PC-9 (cell line): ENCODE measurements at regions not wholly inside any gene's neighbourhood (a gene's known extent, or its start where the extent isn't known, plus 50 kb on each side); places are given as distances from the start of the nearest gene placed in this dataset.

ENCODE experiments used
- BruUV-seq: library from RNA; stranded (reverse); fragments of 400-500 nt; replicated peaks from 2 replicates; lab custom pipeline; 2021; lab: Mats Ljungman, UMichigan
- CTCF ChIA-PET: fragments of 300-600 bp; sonication (Branson Sonifier 250); formaldehyde crosslinking; loops from one replicate; lab custom pipeline; 2022; ENCODE audit warnings: antibody characterized with exemption; lab: Charles Lee
- POLR2A ChIA-PET: fragments of 300-600 bp; sonication (Branson Sonifier 250); formaldehyde crosslinking; loops from one replicate; lab custom pipeline; 2022; ENCODE audit warnings: antibody characterized with exemption; ENCODE audit not compliant: unreplicated experiment; lab: Charles Lee
- DNase-seq, 2 experiments: peaks; one replicate each; pipeline versions ENCODE4 v3.0.0 to v3.0.0-alpha.2; 2015 to 2022; ENCODE audit warnings: mixed read lengths in 1 of 2
- H2AFZ ChIP-seq: fragments of 200-600 bp; sonication (generic); 2 replicates; pipeline ENCODE4 v1.8.1; 2017; ENCODE audit warnings: antibody characterized with exemption
- H3F3A ChIP-seq: fragments of 200-600 bp; sonication (generic); 2 replicates; pipeline ENCODE4 v1.8.1; 2017; ENCODE audit warnings: antibody characterized with exemption, mild to moderate bottlenecking, low read depth; ENCODE audit not compliant: insufficient read depth
- H3K27ac ChIP-seq: fragments of 200-600 bp; sonication (generic); 2 replicates; pipeline ENCODE4 v1.6.1; 2016; ENCODE audit warnings: mixed run types
- H3K27me3 ChIP-seq: fragments of 200-600 bp; sonication (generic); 2 replicates; pipeline ENCODE4 v1.6.1; 2016; ENCODE audit warnings: low read depth, mixed run types; ENCODE audit not compliant: insufficient read depth
- H3K36me3 ChIP-seq: fragments of 200-600 bp; sonication (generic); 2 replicates; pipeline ENCODE4 v1.6.1; 2016; ENCODE audit warnings: low read depth, mixed run types
- H3K4me1 ChIP-seq: fragments of 200-600 bp; sonication (generic); replicated peaks from 2 replicates; pipeline ENCODE4 v1.6.1; 2016; ENCODE audit warnings: mixed run types; ENCODE audit not compliant: insufficient read depth
- H3K4me2 ChIP-seq: fragments of 200-600 bp; sonication (generic); 2 replicates; pipeline ENCODE4 v1.6.1; 2017; ENCODE audit warnings: mixed run types
- H3K4me3 ChIP-seq: fragments of 200-600 bp; sonication (generic); 2 replicates; pipeline ENCODE4 v1.6.1; 2016; ENCODE audit warnings: mixed run types
- H3K79me2 ChIP-seq: fragments of 200-600 bp; sonication (generic); 2 replicates; pipeline ENCODE4 v1.6.1; 2017; ENCODE audit warnings: low read depth, mixed run types
- H3K9me2 ChIP-seq: fragments of 200-600 bp; sonication (generic); 2 replicates; pipeline ENCODE4 v1.8.1; 2017; ENCODE audit warnings: mild to moderate bottlenecking; ENCODE audit not compliant: insufficient read depth
- H3K9me3 ChIP-seq: fragments of 200-600 bp; sonication (generic); 2 replicates; pipeline ENCODE4 v1.8.1; 2016; ENCODE audit warnings: low read depth; ENCODE audit not compliant: insufficient read depth
- H4K20me1 ChIP-seq: fragments of 200-600 bp; sonication (generic); 2 replicates; pipeline ENCODE4 v1.8.1; 2017; ENCODE audit not compliant: insufficient read depth
- CTCF ChIP-seq: fragments of 200-600 bp; sonication (generic); conservative IDR thresholded peaks from 2 replicates; pipeline ENCODE4 v1.6.1; 2017; ENCODE audit warnings: mixed run types, antibody characterized with exemption, mild to moderate bottlenecking, moderate library complexity
- EZH2 ChIP-seq: fragments of 200-600 bp; sonication (generic); IDR thresholded peaks from 2 replicates; pipeline ENCODE4 v1.8.0; 2017; ENCODE audit warnings: antibody characterized with exemption, low read depth
- intact Hi-C: fragments of 100-400 bp; cut with micrococcal nuclease; formaldehyde crosslinking; loops from one replicate; pipeline ENCODE4 v1.10.0; 2022; ENCODE audit not compliant: unreplicated experiment

DNA sequence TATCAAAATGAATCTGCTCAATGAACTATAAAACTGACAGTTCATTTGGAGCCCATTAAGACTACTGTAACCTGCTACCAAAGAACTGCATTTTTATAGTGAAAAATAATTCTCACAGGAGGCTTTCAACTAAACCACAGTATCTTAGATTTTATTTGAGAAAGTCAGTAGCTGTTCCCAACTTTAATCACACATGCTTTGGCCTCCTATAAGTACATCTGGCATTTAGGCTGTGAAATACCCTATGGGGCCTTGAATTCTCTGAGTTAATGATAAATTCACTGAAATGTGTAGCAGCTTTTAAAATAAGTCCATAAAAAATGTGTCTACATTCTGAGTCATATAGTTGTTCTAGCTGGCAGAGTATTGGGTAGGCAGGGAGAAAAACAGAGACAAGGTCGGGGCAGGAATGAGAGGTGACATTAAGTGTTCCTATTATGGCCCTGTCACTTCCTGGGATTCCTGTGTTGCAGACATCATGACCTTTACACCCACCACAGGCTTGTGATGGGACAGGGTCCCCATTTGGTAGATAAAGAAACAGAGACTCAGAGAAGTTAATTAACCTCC lies 588.8 kb downstream of the REEP3 start:
- intact Hi-C loops, result no loop called here
- TF ChIP-seq CTCF (no peak), EZH2 (no peak)
- Histone ChIP-seq H4K20me1 (no peaks in the 10 kb centered on the region), H3K79me2 (no peaks in the 10 kb centered on the region), H3K36me3 (no peaks in the 10 kb centered on the region), H3K4me2 (no peak overlapping the region), H3K27ac (no peak overlapping the region), H3F3A (no peaks in the 10 kb centered on the region), H3K27me3 (no peaks in the 10 kb centered on the region), H2AFZ (no peak overlapping the region), H3K9me2 (no peaks in the 10 kb centered on the region), H3K4me1 (no peaks in the 10 kb centered on the region), H3K4me3 (no peak overlapping the region), H3K9me3 (no peaks in the 10 kb centered on the region)
- no TSS peak for BruUV-seq
- ChIA-PET CTCF (no interaction called here), POLR2A (no interaction called here)
- no peak for DNase-seq

DNA sequence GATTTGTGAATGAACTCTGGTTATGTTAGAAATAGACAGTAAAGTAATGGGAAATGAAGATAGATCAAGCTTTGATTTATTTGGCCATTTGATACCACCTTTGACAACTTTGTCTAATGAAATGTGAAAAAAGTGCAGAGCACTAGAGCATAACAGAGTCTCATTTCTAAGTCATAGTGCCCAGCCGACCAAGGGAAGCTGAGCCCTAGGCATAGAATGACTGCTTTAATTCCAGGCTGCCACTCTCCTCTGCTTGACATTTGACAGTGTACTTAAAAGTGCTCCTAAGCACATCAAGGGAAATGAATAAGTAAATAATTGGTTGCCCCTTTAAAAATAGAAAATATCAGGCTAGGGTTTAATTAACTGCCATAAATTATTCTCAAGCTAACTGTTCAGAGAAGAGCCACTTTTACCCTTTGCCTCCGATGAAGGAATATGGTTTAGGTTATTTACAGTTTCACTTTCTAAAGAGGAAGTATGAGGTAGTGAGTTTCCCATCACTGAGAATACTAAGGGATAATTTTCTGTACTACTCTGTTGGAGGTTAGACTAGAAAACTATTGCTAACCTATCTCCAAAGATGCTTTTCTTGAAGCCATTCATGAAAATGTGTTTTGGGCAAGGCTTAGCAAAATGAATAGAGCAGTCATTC lies 591.6 kb downstream of the REEP3 start:
- intact Hi-C loops, result no loop called here
- Histone ChIP-seq H3K9me3 (no peaks in the 10 kb centered on the region), H3K9me2 (no peaks in the 10 kb centered on the region), H3K27ac (no peak overlapping the region), H3K4me2 (no peak overlapping the region), H2AFZ (no peak overlapping the region), H3K4me3 (no peak overlapping the region), H3K27me3 (no peaks in the 10 kb centered on the region), H4K20me1 (no peaks in the 10 kb centered on the region), H3K79me2 (no peaks in the 10 kb centered on the region), H3F3A (no peaks in the 10 kb centered on the region), H3K36me3 (no peaks in the 10 kb centered on the region), H3K4me1 (0 out of 2 replicates have a peak, but pooled peaks cover 8% of the 10 kb centered on the region)
- no peak for DNase-seq
- ChIA-PET CTCF (no interaction called here), POLR2A (no interaction called here)
- TF ChIP-seq EZH2 (no peak), CTCF (no peak)
- BruUV-seq, result no TSS peak

- no peaks in the 10 kb centered on the region for H3K79me2 ChIP-seq
- no peak overlapping the region for H3K4me2 ChIP-seq
- no peak overlapping the region for H3K27ac ChIP-seq
- no peaks in the 10 kb centered on the region for H3K36me3 ChIP-seq
- intact Hi-C loops, result no loop called here
- H3K4me3 ChIP-seq, result no peak overlapping the region
- no peak overlapping the region for H2AFZ ChIP-seq
- no peak for TF ChIP-seq EZH2
- no peak for TF ChIP-seq CTCF
- ChIA-PET CTCF (no interaction called here), POLR2A (no interaction called here)
- no peaks in the 10 kb centered on the region for H3K9me2 ChIP-seq
- H4K20me1 ChIP-seq, result no peaks in the 10 kb centered on the region
- H3K4me1 ChIP-seq, result 0 out of 2 replicates have a peak, but pooled peaks cover 8% of the 10 kb centered on the region
- no TSS peak for BruUV-seq
- H3K27me3 ChIP-seq, result no peaks in the 10 kb centered on the region
- H3K9me3 ChIP-seq, result no peaks in the 10 kb centered on the region
- no peak for DNase-seq
- H3F3A ChIP-seq, result no peaks in the 10 kb centered on the region
Measured at GRCh38 chr10:64113375-64113774, 592.2 kb downstream of the REEP3 start.
